DOHH2 (cell line): ENCODE measurements at regions not wholly inside any gene's neighbourhood (a gene's known extent, or its start where the extent isn't known, plus 50 kb on each side); places are given as distances from the start of the nearest gene placed in this dataset.

Experiments
- H3F3A ChIP-seq: fragments of 200-600 bp; sonication (generic), shearing (Covaris generic); 2 replicates; pipeline ENCODE4 v1.6.0; 2016; ENCODE audit warnings: antibody characterized with exemption, mild to moderate bottlenecking; ENCODE audit not compliant: control insufficient read depth, insufficient read depth
- H3K27ac ChIP-seq: fragments of 200-600 bp; sonication (generic); 2 replicates; pipeline ENCODE4 v1.5.1; 2014; ENCODE audit warnings: low read depth, mild to moderate bottlenecking, low read length, moderate library complexity
- H3K27me3 ChIP-seq: fragments of 200-600 bp; sonication (generic); 2 replicates; pipeline ENCODE4 v1.6.1; 2014; ENCODE audit warnings: mild to moderate bottlenecking, low read length, mixed read lengths; ENCODE audit not compliant: control insufficient read depth
- H3K36me3 ChIP-seq: fragments of 200-600 bp; sonication (generic); 2 replicates; pipeline ENCODE4 v1.6.1; 2014; ENCODE audit warnings: mild to moderate bottlenecking, low read length, moderate library complexity, mixed read lengths; ENCODE audit not compliant: control insufficient read depth
- H3K4me1 ChIP-seq: fragments of 200-600 bp; sonication (generic); 2 replicates; pipeline ENCODE4 v1.6.1; 2014; ENCODE audit warnings: mild to moderate bottlenecking, low read length, mixed read lengths; ENCODE audit not compliant: control insufficient read depth
- H3K4me2 ChIP-seq: fragments of 200-600 bp; sonication (generic); 2 replicates; pipeline ENCODE4 v1.6.0; 2014; ENCODE audit warnings: mild to moderate bottlenecking, low read length, moderate library complexity
- H3K4me3 ChIP-seq: fragments of 200-600 bp; sonication (generic); 2 replicates; pipeline ENCODE4 v1.5.1; 2014; ENCODE audit warnings: mild to moderate bottlenecking, low read length, mixed read lengths
- H3K79me2 ChIP-seq: fragments of 200-600 bp; sonication (generic); 2 replicates; pipeline ENCODE4 v1.6.1; 2014; ENCODE audit warnings: mild to moderate bottlenecking, low read length, mixed read lengths; ENCODE audit not compliant: control insufficient read depth
- H3K9me2 ChIP-seq: fragments of 200-600 bp; sonication (generic); replicated peaks from 2 replicates; pipeline ENCODE4 v1.6.1; 2014; ENCODE audit warnings: mild to moderate bottlenecking, low read length, mixed read lengths; ENCODE audit not compliant: control insufficient read depth
- H3K9me3 ChIP-seq: fragments of 200-600 bp; sonication (generic); 2 replicates; pipeline ENCODE4 v1.6.1; 2014; ENCODE audit warnings: antibody characterized with exemption, low read length, mixed read lengths; ENCODE audit not compliant: control insufficient read depth, insufficient read depth
- H4K20me1 ChIP-seq: fragments of 200-600 bp; sonication (generic); 2 replicates; pipeline ENCODE4 v1.6.0; 2014; ENCODE audit warnings: low read depth, mild to moderate bottlenecking, antibody characterized with exemption, low read length, moderate library complexity; ENCODE audit not compliant: control insufficient read depth, insufficient read depth
- CTCF ChIP-seq: fragments of 200-600 bp; sonication (generic); IDR thresholded peaks from one replicate; pipeline ENCODE4 v1.5.1; 2014; ENCODE audit warnings: antibody characterized with exemption, mild to moderate bottlenecking, low read depth, low read length; ENCODE audit not compliant: poor library complexity, severe bottlenecking
- EZH2phosphoT487 ChIP-seq: fragments of 200-600 bp; sonication (generic); IDR thresholded peaks from 2 replicates; pipeline ENCODE4 v1.6.1; 2017; ENCODE audit warnings: borderline replicate concordance, mild to moderate bottlenecking, antibody characterized with exemption, low read length, moderate library complexity, mixed read lengths

DNA sequence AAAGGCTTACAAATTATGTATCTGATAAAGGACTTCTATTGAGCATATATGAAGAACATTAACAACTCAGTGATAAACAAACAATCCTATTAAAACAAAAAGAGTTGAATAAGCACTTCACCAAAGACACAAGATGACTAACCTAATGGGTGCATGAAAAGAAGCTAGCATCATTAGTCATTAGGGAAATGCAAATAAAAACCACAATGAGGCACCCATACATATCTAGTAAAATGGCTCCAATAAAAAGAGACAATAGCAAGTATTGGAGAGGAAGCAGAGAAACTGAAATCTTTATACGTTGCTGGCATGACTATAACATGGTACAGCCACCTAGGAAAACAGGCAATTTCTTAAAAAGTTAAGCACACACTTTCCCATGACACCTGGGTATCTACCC is 77.6 kb upstream of the ZMIZ1 start:
- H3K79me2 ChIP-seq, result no peaks in the 10 kb centered on the region
- H3K9me2 ChIP-seq, result no peaks in the 10 kb centered on the region
- peaks cover 9% of the 10 kb centered on the region; the same call in 1 of the 2 replicates for H3F3A ChIP-seq
- peaks cover 55% of the 10 kb centered on the region for H3K4me1 ChIP-seq
- H3K36me3 ChIP-seq, result no peaks in the 10 kb centered on the region
- no peaks in the 10 kb centered on the region for H3K9me3 ChIP-seq
- TF ChIP-seq CTCF, result no peak
- TF ChIP-seq EZH2phosphoT487, result no peak
- peak overlapping the region; percentile 37; the same call in 1 of the 2 replicates for H3K27ac ChIP-seq
- H3K27me3 ChIP-seq, result peaks cover 49% of the 10 kb centered on the region
- H4K20me1 ChIP-seq, result no peaks in the 10 kb centered on the region; the same call in 1 of the 2 replicates
- H3K4me3 ChIP-seq, result peak overlapping the region; percentile 60
- peak overlapping the region; percentile 77 for H3K4me2 ChIP-seq

DNA sequence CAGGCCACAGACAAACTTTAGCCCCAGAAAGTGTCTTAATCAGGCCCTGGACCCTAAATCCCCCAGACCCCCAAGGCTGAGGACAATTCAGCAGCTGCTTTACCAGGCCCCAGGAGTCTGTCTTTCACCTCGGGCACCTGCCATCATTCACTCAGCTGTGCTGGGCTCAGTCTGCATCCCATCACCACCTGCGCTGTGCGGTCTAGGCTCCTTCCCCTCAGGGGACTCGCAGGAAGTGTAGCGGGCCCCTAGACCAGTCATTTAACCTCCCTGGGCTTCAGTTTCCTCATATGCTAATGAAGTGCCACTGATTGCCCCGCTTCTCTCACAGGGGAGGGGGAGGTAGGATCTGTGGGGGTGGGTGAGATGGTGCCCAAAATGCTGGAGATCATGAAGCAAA is 76.4 kb upstream of the ZMIZ1 start:
- Histone ChIP-seq H3K79me2 (no peaks in the 10 kb centered on the region), H3K4me1 (peaks cover 66% of the 10 kb centered on the region), H4K20me1 (no peaks in the 10 kb centered on the region; the same call in 1 of the 2 replicates), H3F3A (peaks cover 9% of the 10 kb centered on the region; the same call in 1 of the 2 replicates), H3K9me3 (no peaks in the 10 kb centered on the region), H3K27me3 (peaks cover 43% of the 10 kb centered on the region), H3K36me3 (no peaks in the 10 kb centered on the region), H3K27ac (peak overlapping the region; percentile 37), H3K4me3 (peak overlapping the region; percentile 60), H3K9me2 (no peaks in the 10 kb centered on the region), H3K4me2 (peak overlapping the region; percentile 77)
- TF ChIP-seq EZH2phosphoT487 (no peak), CTCF (no peak)

DNA sequence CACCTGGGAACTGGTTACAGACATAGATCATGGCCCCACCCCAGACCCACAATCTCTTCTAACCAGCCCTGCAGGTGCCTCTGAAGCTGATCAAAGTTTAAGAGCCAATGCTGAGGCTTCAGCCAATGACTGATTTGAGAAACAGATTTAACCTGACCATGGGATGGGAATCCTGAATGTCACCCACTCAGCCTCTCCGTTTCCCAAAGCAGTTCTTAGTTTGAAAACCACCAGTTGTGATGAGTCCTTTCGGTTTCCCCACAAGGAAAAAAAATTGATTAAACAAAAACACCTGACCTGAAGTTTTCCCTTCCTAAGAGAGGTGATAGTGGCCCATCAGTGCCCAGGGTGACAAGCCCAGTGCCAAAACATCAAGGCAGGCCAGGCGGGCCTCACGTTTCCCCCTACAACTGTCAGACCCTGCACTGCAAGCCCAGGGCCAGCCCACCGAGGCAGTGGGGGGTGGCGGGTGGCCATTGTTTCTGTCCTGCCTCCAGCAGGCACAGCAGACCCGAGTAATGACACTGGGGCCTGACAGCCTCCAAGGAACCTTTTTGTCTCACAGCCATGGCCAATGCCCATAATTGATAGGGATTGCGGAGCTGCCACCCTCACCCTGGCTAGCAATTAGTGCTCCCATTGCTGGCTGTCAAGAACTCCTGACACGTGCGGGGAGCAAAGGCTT is 75.4 kb upstream of the ZMIZ1 start:
- H3K27ac ChIP-seq, result no peak overlapping the region
- H3K9me2 ChIP-seq, result no peaks in the 10 kb centered on the region
- peaks cover 70% of the 10 kb centered on the region for H3K4me1 ChIP-seq
- no peaks in the 10 kb centered on the region; the same call in 1 of the 2 replicates for H4K20me1 ChIP-seq
- no peaks in the 10 kb centered on the region for H3K9me3 ChIP-seq
- peaks cover 34% of the 10 kb centered on the region for H3K27me3 ChIP-seq
- 0 out of 2 replicates have a peak overlapping the region, but pooled peaks have one; percentile 60 for H3K4me3 ChIP-seq
- H3K4me2 ChIP-seq, result peak overlapping the region; percentile 77
- no peaks in the 10 kb centered on the region for H3K79me2 ChIP-seq
- no peak for TF ChIP-seq CTCF
- H3K36me3 ChIP-seq, result no peaks in the 10 kb centered on the region
- peaks cover 9% of the 10 kb centered on the region; the same call in 1 of the 2 replicates for H3F3A ChIP-seq
